Coronary artery (tissue), 2 donors: ENCODE measurements at regions not wholly inside any gene's neighbourhood (a gene's known extent, or its start where the extent isn't known, plus 50 kb on each side); places are given as distances from the start of the nearest gene placed in this dataset.

Experiments
- DNase-seq: peaks from one replicate; pipeline ENCODE4 v3.0.0-alpha.2; 2017; ENCODE audit warnings: low spot score
- H3K27ac ChIP-seq, 2 donors: fragments of 200-600 bp; sonication (generic); one replicate each; pipeline ENCODE4 v1.5.1; 2016 to 2019
- H3K4me3 ChIP-seq: fragments of 200-600 bp; sonication (generic); 2 replicates; pipeline ENCODE4 v1.5.1; 2016; ENCODE audit warnings: mild to moderate bottlenecking, moderate library complexity
- TF ChIP-seq, protein P1 (sequence below): fragments of 200-600 bp; sonication (generic); IDR thresholded peaks from one replicate; pipeline ENCODE4 v1.5.1; 2019; ENCODE audit warnings: antibody characterized with exemption

- Histone ChIP-seq H3K27ac (no peak overlapping the region), H3K4me3 (no peak overlapping the region)
- DNase-seq: no peak
- TF ChIP-seq, protein P1, sequence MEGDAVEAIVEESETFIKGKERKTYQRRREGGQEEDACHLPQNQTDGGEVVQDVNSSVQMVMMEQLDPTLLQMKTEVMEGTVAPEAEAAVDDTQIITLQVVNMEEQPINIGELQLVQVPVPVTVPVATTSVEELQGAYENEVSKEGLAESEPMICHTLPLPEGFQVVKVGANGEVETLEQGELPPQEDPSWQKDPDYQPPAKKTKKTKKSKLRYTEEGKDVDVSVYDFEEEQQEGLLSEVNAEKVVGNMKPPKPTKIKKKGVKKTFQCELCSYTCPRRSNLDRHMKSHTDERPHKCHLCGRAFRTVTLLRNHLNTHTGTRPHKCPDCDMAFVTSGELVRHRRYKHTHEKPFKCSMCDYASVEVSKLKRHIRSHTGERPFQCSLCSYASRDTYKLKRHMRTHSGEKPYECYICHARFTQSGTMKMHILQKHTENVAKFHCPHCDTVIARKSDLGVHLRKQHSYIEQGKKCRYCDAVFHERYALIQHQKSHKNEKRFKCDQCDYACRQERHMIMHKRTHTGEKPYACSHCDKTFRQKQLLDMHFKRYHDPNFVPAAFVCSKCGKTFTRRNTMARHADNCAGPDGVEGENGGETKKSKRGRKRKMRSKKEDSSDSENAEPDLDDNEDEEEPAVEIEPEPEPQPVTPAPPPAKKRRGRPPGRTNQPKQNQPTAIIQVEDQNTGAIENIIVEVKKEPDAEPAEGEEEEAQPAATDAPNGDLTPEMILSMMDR: peak; percentile 55
Measured at GRCh38 chrX:69387567-69388487, 116.3 kb upstream of the NALF2 start.

GRCh38 chrX:69386681-69387080 is 117.4 kb upstream of the NALF2 start:
- H3K27ac ChIP-seq: no peak overlapping the region
- no peak overlapping the region for H3K4me3 ChIP-seq
- DNase-seq: no peak
- TF ChIP-seq, protein P1: no peak

GRCh38 chrX:69379412-69379811 is 124.7 kb upstream of the NALF2 start:
- DNase-seq: peak; percentile 59
- TF ChIP-seq, protein P1: no peak
- H3K4me3 ChIP-seq: no peak overlapping the region
- no peak overlapping the region for H3K27ac ChIP-seq

- Histone ChIP-seq H3K27ac (no peak overlapping the region), H3K4me3 (no peak overlapping the region)
- TF ChIP-seq, protein P1: no peak
- peak; percentile 36 for DNase-seq
Measured at GRCh38 chrX:69374569-69374968, 129.6 kb upstream of the NALF2 start.

DNA sequence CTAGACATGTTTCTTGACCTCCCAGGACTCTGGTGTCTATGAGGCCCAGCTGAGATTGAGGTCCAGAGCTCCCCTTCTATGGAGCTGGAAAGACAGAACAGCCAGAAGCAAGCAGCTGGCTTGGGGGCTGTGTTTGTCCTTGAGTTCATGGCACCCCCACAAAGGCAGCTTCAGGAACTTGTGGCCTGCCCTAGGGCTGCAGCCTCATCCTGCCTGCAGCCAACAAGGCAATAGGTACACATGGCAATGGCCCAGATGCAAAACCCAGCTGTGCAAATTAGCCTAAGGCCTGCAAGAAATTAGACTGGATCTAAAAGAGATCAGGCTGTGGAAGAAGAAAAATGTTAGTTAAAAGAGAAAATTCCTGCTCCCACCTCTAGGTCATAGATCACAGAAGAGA is 131.7 kb upstream of the NALF2 start:
- Histone ChIP-seq H3K27ac (no peak overlapping the region), H3K4me3 (no peak overlapping the region)
- DNase-seq: peak; percentile 16
- TF ChIP-seq, protein P1: no peak

GRCh38 chrX:69371159-69371558 is 133.0 kb upstream of the NALF2 start:
- Histone ChIP-seq H3K27ac (no peak overlapping the region), H3K4me3 (no peak overlapping the region)
- peak; percentile 31 for DNase-seq
- TF ChIP-seq, protein P1: no peak

DNA sequence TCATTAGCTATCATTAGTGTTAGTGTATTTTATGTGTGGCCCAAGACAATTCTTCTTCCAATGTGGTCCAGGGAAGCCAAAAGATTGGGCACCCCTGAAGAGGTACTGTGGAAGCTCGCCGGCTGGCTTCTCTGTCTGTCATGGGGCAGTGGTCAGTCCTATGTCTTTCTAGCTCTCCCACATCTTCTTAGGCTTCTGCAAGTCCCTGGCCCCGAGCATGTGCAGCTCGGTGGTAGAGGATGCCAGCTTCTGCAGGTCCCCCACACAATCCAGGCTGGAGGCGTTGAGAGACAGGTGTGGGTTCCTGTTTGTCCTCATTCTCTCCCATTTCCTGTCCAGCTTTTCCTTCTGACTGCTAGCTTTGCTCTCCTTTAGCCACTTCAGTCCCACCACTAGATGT is 134.1 kb upstream of the NALF2 start:
- TF ChIP-seq, protein P1: no peak
- H3K4me3 ChIP-seq: no peak overlapping the region
- peak; percentile 41 for DNase-seq
- H3K27ac ChIP-seq: no peak overlapping the region
